ENCODE measurements at regions not wholly inside any gene's neighbourhood (a gene's known extent, or its start where the extent isn't known, plus 50 kb on each side); places are given as distances from the start of the nearest gene placed in this dataset.
A peak's percentile ranks its signal among the peaks of the same experiment; 100 is the strongest.
"Not testable (repeated sequence)": the region's sequence is repeated elsewhere in the genome, so short reads cannot be mapped to it uniquely, and the experiment has no call there.

GRCh38 chr3:24545887-24546286 lies 51.2 kb upstream of the THRB start:
- no peak for DNase-seq (ENCODE audit: low spot score)

DNA sequence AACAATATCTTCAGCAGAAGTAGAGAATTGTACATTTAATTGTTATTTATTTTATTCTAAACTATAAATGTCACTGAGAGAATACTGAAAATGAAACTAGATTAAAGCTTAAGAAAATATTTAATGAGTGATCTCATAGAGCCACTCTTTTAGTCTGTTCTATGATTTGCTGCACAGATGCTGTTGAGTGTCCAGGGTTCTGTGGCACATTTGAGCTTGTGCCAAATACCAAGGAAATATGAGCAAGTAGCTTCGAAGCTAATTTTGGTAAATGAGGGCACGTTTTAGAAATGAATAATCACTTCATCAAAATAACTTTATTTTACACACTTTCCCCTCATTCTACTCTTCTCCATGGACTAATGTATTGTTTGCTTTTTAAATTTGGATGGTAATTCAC lies 53.6 kb upstream of the THRB start:
- DNase-seq (ENCODE audit: low spot score), result no peak

GRCh38 chr3:24550588-24550987 lies 55.9 kb upstream of the THRB start:
- peak; percentile 28 for DNase-seq (ENCODE audit: low spot score)

DNA sequence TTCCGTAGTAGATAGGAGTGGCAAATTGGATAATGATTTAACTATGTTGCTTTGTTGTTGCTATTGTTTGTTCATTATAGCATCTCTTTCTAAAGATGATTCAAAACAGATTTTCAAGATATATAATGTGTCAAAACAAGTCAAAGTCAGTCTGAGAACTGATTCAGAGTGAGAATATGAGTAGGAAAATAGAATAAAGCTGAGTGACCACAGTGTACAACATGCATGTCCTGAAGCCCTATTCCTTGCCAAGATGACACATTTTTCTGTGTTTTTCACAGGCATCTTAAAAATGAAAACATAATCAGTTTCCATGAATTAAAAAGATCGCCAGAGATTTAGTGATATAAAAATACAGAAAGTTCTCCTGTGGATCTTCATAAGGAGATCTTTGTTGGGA lies 57.0 kb upstream of the THRB start:
- no peak for DNase-seq (ENCODE audit: low spot score)

- DNase-seq (ENCODE audit: low spot score), result no peak
Observed at GRCh38 chr3:24562895-24563294, 68.2 kb upstream of the THRB start.

- DNase-seq (ENCODE audit: low spot score), result no peak
Observed at GRCh38 chr3:24565053-24565452, 70.4 kb upstream of the THRB start.

- DNase-seq (ENCODE audit: low spot score), result no peak
Observed at GRCh38 chr3:24565656-24566055, 71.0 kb upstream of the THRB start.

DNA sequence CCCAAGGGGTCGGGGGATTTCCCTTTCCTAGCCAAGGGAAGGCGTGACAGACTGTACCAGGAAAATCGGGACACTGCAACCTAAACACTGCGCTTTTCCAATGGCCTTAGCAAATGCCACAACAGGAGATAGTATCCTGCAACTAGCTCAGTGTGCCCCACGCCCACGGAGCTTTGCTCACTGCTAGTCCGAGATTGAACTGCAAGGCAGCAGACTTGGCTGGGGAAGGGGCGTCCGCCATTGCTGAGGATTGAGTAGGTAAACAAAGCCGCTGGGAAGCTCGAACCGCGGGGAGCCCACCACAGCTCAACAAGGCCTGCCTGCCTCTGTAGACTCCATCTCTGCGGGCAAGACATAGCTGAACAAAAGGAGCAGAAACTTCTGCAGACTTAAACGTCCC lies 72.3 kb upstream of the THRB start:
- no peak for DNase-seq (ENCODE audit: low spot score)

DNA sequence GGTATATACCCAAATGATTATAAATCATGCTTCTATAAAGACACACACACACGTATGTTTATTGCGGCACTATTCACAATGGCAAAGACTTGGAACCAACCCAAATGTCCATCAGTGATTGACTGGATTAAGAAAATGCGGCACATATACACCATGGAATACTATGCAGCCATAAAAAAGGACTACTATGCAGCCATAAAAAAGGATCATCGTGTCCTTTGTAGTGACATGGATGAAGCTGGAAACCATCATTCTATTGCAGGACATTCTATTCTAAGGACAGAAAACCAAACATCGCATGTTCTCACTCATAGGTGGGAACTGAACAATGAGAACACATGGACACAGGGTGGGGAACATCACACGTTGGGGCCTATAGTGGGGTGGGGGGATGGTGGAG lies 77.8 kb upstream of the THRB start:
- DNase-seq (ENCODE audit: low spot score), result not testable (repeated sequence)

- DNase-seq (ENCODE audit: low spot score), result no peak
Observed at GRCh38 chr3:24573576-24573975, 78.9 kb upstream of the THRB start.

GRCh38 chr3:24578324-24578723 lies 83.7 kb upstream of the THRB start:
- DNase-seq (ENCODE audit: low spot score), result no peak

- no peak for DNase-seq (ENCODE audit: low spot score)
Observed at GRCh38 chr3:24578951-24579421, 84.3 kb upstream of the THRB start.

DNA sequence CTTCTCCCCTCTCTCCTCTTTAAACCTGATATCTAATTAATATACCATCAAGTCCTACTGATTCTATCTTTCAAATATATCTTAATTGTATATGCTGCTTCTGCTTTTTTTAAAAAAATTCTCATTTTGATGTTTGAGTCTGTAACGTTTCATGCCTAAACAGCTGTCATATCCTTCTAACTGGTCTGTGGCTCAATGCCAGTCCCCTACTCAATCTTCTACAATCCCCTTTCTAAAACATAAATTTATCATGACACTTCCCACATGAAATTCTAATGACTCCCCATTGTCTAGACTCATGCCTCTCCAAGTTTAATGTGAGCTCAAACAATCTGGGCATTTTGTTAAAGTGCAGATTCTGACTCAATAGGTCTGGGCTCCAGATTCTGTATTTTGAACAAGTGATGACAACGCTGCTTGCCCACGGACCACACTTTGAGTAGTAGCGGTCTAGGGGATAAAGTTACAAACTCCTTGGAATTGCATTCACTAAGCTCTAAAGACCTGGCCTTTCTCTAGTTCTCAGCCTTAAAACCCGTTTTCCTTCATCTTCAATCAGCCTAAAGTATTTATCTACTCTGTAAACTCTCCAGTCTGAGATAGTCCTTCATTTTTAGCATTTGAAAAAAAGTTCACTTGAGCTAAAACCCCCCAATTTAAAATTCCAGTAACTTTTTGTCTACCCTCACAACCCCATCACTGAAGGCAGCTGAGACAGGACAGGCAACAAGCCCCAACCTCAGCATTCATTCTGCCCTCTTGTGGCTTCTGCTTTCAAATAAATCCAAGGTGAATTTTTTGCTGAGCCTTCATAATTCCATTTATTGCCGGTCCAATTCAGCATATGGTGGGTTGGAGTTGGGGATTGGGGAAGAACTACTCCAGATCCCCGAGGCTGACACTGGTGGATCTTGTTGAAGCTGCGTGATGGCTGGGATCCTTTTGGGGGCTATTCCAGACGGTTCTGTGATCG lies 88.1 kb upstream of the THRB start:
- no peak for DNase-seq (ENCODE audit: low spot score)

GRCh38 chr3:24586920-24587319 lies 92.3 kb upstream of the THRB start:
- no peak for DNase-seq (ENCODE audit: low spot score)

DNA sequence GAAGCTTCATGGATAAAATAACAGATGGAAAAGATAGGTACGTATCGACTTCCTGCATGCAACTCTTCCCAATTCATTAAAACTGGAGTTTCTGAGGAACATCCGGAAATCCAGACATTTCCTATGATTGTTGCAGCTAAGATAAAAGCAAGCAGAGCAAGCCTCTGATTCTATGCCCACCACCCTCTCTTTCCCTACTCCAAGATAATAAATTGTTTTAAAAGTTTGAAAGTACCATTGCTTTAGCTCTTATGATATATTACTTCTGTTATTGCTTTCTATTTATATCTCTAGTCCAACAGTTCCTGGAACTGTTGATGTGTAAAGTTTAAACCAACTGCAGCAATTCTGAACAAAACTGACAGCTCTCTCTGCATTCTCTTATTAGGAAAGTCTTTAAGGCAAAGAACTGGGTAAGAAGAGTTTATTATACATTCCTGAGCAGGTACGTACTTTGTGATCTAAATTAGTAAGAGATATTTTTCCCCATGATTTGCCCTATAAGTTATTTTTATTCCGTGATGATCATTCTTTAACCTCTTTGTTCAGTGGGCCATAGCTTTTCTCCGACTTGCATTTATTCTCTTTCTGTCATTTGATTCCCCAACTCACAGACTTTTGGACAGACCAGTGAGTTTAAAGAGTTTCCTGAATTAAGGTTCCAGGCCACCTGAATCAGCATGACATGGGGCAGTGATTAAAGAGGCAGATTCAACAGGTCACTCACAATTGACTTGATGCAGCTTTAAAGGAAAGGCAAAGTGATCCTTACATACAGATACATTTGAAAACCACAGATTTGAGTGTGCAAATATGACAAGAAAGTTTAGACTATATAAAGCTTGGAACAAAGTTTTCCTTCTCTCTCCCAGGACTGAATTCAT lies 94.2 kb upstream of the THRB start:
- DNase-seq (ENCODE audit: low spot score), result no peak

GRCh38 chr3:24589513-24589851 lies 94.8 kb upstream of the THRB start:
- DNase-seq (ENCODE audit: low spot score), result no peak

GRCh38 chr3:24589931-24590880 lies 95.6 kb upstream of the THRB start:
- DNase-seq (ENCODE audit: low spot score), result no peak

DNA sequence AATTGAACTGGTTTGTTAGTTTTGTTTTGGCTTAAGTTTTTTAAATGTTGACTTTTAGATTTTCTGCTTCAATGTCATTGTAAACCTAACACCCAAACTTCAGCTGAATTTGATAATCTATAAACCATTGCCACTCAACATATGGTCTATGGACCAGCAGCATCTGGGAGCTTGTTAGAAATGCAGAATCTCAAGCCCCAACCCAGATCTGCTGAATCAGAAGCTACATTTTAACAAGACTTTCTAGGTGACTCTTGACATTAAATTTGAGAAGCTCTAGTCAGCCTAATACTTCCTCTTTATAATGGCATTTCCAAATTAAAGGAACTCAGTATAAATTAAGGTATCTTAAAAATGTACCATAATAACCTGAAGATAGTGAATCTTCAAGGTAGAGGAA lies 96.5 kb upstream of the THRB start:
- DNase-seq (ENCODE audit: low spot score), result no peak

DNA sequence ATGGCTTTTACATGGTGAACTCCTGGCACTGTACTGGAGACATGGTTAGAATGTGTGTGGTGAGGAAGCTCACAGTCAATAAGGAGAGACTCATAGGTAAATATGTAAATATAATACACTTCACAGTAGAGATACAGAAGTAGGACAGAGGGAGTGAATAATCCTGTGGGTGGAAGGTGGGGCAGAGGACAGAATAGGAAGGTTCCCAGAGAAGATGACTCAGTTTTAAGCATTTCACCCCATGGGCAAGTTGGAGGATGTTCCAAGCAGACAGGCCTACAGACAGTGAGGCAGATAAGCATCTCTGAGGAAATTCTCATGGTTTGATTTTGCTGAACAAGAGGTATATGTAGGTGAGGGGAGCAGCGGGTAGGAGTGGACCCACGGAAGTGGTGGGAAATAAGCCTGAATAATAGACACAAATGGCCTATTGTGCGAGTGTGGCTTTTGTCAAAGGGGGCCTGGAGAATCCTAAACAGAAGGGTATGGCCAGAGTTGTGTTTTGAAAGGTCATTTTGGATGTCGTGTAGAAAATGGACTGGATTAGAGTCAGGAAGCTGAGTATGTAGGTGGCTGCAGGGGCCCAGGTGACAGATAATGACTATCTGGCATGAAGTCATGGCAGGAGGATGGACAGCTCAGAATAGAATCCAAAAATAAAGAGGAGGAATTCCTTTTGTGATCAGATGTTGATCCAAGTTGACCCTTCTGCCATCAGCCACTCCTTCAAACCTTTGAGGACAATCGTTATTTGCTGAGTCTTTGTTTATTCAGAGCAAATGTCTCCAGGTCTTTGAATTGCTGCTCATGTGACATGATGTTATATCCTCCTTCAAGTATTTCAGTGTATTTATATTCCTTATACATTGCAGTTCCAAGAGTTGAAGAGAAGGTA lies 97.3 kb upstream of the THRB start:
- DNase-seq (ENCODE audit: low spot score), result no peak

DNA sequence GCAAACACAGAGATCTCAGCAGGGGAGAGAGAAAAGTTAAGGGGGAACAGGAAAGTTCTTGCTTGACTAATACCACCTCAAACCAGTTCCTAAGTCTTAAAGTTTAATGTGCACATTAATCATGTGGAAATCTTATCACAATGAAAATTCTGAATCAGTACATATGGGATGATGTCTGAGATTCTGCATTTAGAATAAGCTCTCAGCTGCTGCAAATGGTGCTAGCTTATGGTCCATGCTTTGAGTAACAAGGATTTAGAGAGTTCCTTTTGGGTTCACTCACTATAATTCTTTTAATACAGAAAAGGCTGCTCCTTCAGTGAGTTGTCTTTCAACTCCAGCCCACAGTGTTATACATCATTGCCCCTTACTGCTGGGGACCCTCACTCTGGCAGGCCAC lies 99.5 kb upstream of the THRB start:
- no peak for DNase-seq (ENCODE audit: low spot score)

DNA sequence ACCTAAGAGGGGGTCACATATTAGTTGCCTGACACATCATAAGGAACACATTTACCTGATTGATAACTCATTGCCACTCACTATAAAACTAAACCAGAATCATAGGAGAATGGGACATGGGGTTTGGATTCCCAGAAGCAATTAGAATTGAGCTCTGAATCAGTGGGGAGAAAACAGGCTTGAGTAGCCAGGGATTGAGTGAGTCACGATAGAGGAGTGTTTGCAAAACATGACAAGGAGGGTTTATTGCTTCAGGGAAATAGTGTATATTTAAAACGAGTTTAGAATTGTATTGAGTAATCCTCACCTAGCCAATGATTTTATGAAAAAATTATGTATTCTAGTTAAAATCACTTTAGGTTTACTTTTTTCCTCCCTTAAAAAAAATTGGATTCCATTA lies 101.1 kb upstream of the THRB start:
- DNase-seq (ENCODE audit: low spot score), result no peak

Measured in HuH-7.5 (cell line).